Upper lobe of left lung (tissue), 6 donors: ENCODE measurements at regions not wholly inside any gene's neighbourhood (a gene's known extent, or its start where the extent isn't known, plus 50 kb on each side); places are given as distances from the start of the nearest gene placed in this dataset.
A peak's percentile ranks its signal among the peaks of the same experiment; 100 is the strongest.
"Not testable (repeated sequence)": the region's sequence is repeated elsewhere in the genome, so short reads cannot be mapped to it uniquely, and the experiment has no call there.

ENCODE experiments used
- ATAC-seq, 2 donors: fragments of 200-7000 bp; cut with Tn5 transposase; one replicate each; pipeline ENCODE4 v1.9.1; 2022; ENCODE audit warnings: mild to moderate bottlenecking in 2 of 2, moderate library complexity in 2 of 2; ENCODE audit not compliant: low FRiP score in 2 of 2
- DNase-seq, 2 donors: peaks; one replicate each; pipeline ENCODE4 v3.0.0-alpha.2; 2019 to 2020
- H3K27ac ChIP-seq, 4 donors: fragments of 200-600 bp; sonication (generic); one replicate each; pipeline ENCODE4 v1.5.1; 2016 to 2019
- H3K27me3 ChIP-seq, 4 donors: fragments of 200-600 bp; sonication (generic); one replicate each; pipeline ENCODE4 v1.5.1; 2017 to 2019
- H3K36me3 ChIP-seq, 4 donors: fragments of 200-600 bp; sonication (generic); one replicate each; pipeline ENCODE4 v1.5.1; 2016 to 2019
- H3K4me1 ChIP-seq, 4 donors: fragments of 200-600 bp; sonication (generic); one replicate each; pipeline ENCODE4 v1.5.1; 2018 to 2019
- H3K4me3 ChIP-seq, 4 donors: fragments of 200-600 bp; sonication (generic); one replicate each; pipeline ENCODE4 v1.5.1; 2017 to 2019; ENCODE audit warnings: mild to moderate bottlenecking in 2 of 4, moderate library complexity in 1 of 4
- H3K9me3 ChIP-seq, 4 donors: fragments of 200-600 bp; sonication (generic); one replicate each; pipeline ENCODE4 v1.5.1; 2018 to 2019
- EP300 ChIP-seq, 4 donors: sonication (generic); formaldehyde crosslinking; IDR thresholded peaks; one replicate each; pipeline ENCODE4 v1.5.1; 2017; ENCODE audit warnings: antibody characterized with exemption in 4 of 4, control low read depth in 2 of 4
- POLR2A ChIP-seq, 4 donors: fragments of 450-650 bp; IDR thresholded peaks; one replicate each; pipeline ENCODE4 v1.5.1; 2016 to 2017; ENCODE audit warnings: antibody characterized with exemption in 4 of 4, mild to moderate bottlenecking in 2 of 4
- POLR2AphosphoS5 ChIP-seq, 2 donors: sonication (generic); formaldehyde crosslinking; IDR thresholded peaks; one replicate each; pipeline ENCODE4 v1.5.1; 2017; ENCODE audit warnings: antibody characterized with exemption in 2 of 2
- WGBS, 2 donors: methylation state at CpG; one replicate each; pipeline ENCODE4 v1.1.5; 2017 to 2018; 5-methylcytosine and 5-hydroxymethylcytosine counted together
- TF ChIP-seq, protein P1 (sequence below), 6 experiments: fragments of 450-650 bp in 4 of 6; fragments of 200-600 bp in 2 of 6; sonication (generic) in 2 of 6; IDR thresholded peaks; one replicate each; pipeline ENCODE4 v1.5.1; 2016 to 2019; ENCODE audit warnings: antibody characterized with exemption in 6 of 6
- donor health status: DM: no; HTN: no; CAD: no; lungs with moderate emphysema.
- donor health status: DM: no; HTN: yes; CAD: no; lungs with severe emphysema.

DNA sequence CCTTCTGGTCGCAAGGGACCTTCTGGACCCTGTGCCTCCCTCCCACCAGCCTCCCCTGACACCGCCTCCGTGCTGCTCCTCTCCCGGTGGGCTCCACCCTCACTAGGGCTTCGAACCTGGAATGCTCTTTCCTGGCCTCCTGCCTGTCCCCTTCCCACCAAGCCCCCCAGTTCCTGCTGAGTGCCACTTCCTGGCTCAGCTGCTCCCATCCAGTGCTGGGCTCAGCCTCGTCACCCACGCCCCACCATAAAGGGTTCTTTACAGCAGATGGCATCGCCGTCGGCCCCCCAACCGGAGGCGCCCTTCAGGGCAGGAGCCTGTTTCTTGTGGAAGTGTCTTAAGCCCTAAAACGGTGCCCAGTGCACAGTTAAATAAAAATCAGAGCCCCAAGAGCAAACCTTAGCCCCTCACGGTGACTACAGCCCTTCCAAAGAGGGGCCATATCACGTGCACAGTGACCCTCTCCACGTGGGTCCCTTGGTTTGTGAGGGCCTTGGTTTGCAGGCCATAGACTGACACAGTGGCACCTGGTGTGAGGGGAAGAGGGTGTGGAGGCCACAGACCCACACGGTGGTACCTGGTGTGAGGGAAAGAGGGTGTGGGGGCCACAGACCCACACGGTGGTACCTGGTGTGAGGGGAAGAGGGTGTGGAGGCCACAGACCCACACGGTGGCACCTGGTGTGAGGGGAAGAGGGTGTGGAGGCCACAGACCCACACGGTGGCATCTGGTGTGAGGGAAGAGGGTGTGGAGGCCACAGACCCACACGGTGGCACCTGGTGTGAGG lies 111.4 kb downstream of the METRNL start:
- TF ChIP-seq POLR2A (IDR thresholded peaks at IDR 0.05) (no peak), POLR2AphosphoS5 (IDR thresholded peaks at IDR 0.05) (no peak), EP300 (IDR thresholded peaks at IDR 0.05) (no peak)
- TF ChIP-seq, protein P1, sequence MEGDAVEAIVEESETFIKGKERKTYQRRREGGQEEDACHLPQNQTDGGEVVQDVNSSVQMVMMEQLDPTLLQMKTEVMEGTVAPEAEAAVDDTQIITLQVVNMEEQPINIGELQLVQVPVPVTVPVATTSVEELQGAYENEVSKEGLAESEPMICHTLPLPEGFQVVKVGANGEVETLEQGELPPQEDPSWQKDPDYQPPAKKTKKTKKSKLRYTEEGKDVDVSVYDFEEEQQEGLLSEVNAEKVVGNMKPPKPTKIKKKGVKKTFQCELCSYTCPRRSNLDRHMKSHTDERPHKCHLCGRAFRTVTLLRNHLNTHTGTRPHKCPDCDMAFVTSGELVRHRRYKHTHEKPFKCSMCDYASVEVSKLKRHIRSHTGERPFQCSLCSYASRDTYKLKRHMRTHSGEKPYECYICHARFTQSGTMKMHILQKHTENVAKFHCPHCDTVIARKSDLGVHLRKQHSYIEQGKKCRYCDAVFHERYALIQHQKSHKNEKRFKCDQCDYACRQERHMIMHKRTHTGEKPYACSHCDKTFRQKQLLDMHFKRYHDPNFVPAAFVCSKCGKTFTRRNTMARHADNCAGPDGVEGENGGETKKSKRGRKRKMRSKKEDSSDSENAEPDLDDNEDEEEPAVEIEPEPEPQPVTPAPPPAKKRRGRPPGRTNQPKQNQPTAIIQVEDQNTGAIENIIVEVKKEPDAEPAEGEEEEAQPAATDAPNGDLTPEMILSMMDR (IDR thresholded peaks at IDR 0.05) = no peak
- no peak for DNase-seq
- H3K27me3 ChIP-seq = no peaks in the 10 kb centered on the region
- no peak overlapping the region for H3K4me3 ChIP-seq
- no peaks in the 10 kb centered on the region for H3K36me3 ChIP-seq
- 78 to 79% methylated on average over 20 to 21 of the region's 21 CpGs for WGBS, 2 donors
- ATAC-seq = no peak
- no peaks in the 10 kb centered on the region for H3K9me3 ChIP-seq
- H3K4me1 ChIP-seq = peaks cover 10 to 40% (median 22%) of the 10 kb centered on the region in 4 donors
- H3K27ac ChIP-seq = peak overlapping the region; percentile 42 to 73 (median 57)

DNA sequence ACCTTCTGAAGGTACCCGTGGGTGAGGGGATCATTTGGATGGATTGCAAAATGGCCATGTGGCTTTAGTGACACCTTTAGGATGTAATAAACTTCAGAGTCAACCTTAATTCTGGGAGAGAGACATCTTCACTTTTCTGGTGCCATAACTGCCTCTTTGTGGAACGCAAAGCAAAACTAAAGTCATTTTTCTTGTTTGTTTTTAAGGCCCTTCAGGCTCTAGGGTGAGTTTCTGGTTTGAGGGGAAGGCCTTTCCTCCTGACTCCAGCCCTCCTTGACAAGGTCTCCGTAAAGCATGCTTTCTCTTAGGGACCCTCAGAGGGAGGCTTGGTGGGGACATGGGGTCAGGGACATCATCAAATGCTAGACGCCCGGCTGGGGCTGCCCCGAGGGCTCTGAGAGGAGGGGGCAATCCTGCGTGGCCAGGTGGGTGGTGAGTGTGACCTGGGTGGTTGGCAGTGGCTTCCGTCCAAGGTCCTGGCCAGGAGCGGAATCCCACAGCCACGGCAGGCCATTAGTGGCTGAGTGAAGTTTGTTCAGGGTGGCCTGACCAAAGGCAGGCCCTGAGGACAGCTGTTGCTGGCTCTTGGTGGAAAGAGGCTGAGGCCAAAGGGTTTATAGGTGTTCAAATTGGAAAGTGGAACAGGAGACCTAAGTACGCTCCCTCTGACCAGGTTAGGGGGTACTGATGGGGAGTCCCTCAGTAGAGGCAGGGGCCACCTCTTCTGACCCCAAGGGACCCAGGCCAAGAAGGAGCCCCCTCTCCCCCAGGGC lies 112.2 kb downstream of the METRNL start:
- ATAC-seq (no peak), DNase-seq (peak in 1 of 2 donors; percentile 17)
- Histone ChIP-seq H3K4me1 (peaks cover 15 to 42% (median 25%) of the 10 kb centered on the region in 4 donors), H3K27ac (peak overlapping the region; percentile 23 to 73 (median 56)), H3K4me3 (no peak overlapping the region), H3K9me3 (no peaks in the 10 kb centered on the region), H3K36me3 (no peaks in the 10 kb centered on the region), H3K27me3 (no peaks in the 10 kb centered on the region)
- no peak for TF ChIP-seq POLR2A (IDR thresholded peaks at IDR 0.05)
- TF ChIP-seq, protein P1 (IDR thresholded peaks at IDR 0.05) = no peak
- no peak for TF ChIP-seq EP300 (IDR thresholded peaks at IDR 0.05)
- no peak for TF ChIP-seq POLR2AphosphoS5 (IDR thresholded peaks at IDR 0.05)
- 81 to 82% methylated on average over 5 to 11 of the region's 11 CpGs for WGBS, 2 donors

DNA sequence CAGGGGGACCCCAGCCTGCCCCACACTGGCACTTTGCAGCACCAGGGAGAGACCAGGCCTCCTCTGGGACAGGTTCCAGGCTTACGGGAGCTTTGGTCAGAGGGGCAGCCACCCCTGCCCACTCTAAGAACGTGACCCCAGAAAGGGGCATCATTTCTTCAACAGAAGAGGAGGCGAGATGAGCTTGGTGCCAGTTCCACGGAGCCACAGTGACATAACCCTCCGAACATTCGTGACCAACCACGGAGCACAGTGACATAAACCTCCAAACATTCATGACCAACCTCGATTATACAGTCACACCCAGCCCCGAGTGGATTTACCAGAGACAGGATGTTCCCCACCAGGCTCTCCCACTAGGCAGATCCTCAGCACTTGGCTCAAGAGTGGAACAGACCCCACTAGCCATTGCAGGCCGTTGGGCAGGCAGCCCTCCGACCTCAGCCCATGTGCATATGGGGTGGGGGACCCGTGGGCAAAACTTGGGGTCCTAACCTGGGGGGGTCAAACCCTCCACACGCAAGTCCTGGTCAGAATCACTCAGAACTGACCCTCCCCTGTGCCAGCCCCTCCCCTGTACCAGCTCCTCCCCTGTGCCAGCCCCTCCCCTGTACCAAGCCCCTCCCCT lies 112.9 kb downstream of the METRNL start:
- H3K4me1 ChIP-seq = peaks cover 15 to 42% (median 25%) of the 10 kb centered on the region in 4 donors

DNA sequence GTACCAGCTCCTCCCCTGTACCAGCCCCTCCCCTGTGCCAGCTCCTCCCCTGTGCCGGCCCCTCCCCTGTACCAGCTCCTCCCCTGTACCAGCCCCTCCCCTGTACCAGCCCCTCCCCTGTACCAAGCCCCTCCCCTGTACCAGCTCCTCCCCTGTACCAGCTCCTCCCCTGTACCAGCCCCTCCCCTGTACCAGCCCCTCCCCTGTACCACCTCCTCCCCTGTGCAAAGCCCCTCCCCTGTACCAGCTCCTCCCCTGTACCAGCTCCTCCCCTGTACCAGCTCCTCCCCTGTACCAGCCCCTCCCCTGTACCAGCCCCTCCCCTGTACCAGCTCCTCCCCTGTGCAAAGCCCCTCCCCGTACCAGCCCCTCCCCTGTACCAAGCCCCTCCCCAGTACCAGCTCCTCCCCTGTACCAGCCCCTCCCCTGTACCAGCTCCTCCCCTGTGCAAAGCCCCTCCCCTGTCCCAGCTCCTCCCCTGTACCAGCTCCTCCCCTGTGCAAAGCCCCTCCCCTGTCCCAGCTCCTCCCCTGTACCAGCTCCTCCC lies 113.5 kb downstream of the METRNL start:
- not testable (repeated sequence) for H3K4me3 ChIP-seq, H3K36me3 ChIP-seq, H3K9me3 ChIP-seq, H3K27me3 ChIP-seq, H3K27ac ChIP-seq, ATAC-seq
- DNase-seq = peak in 1 of 2 donors; percentile 36
- H3K4me1 ChIP-seq = peaks cover 15 to 42% (median 25%) of the 10 kb centered on the region in 4 donors
- no CpG with 5 or more reads among the region's 2 CpGs for WGBS, 2 donors

More for the DNA sequence above, 112.9 kb downstream of the METRNL start:
- TF ChIP-seq POLR2A (IDR thresholded peaks at IDR 0.05) = no peak
- TF ChIP-seq EP300 (IDR thresholded peaks at IDR 0.05) = no peak
- TF ChIP-seq POLR2AphosphoS5 (IDR thresholded peaks at IDR 0.05) = no peak
- TF ChIP-seq, protein P1 (IDR thresholded peaks at IDR 0.05) = no peak
- 80 to 83% methylated on average over 4 to 13 of the region's 13 CpGs for WGBS, 2 donors
- Histone ChIP-seq H3K4me3 (no peak overlapping the region), H3K27me3 (no peaks in the 10 kb centered on the region), H3K27ac (peak overlapping the region in 3 of 4 donors; percentile 23 to 73 (median 48)), H3K9me3 (no peaks in the 10 kb centered on the region), H3K36me3 (no peaks in the 10 kb centered on the region)
- DNase-seq (peak in 1 of 2 donors; percentile 31), ATAC-seq (peak in 1 of 2 donors; percentile 74)
